OCI-LY1 (cell line): ENCODE measurements at regions not wholly inside any gene's neighbourhood (a gene's known extent, or its start where the extent isn't known, plus 50 kb on each side); places are given as distances from the start of the nearest gene placed in this dataset.
"Not testable (repeated sequence)": the region's sequence is repeated elsewhere in the genome, so short reads cannot be mapped to it uniquely, and the experiment has no call there.

Experiments
- H2AFZ ChIP-seq: fragments of 200-600 bp; sonication (generic), shearing (Covaris generic); 2 replicates; pipeline ENCODE4 v1.6.0; 2014; ENCODE audit warnings: antibody characterized with exemption, mild to moderate bottlenecking, low read length
- H3F3A ChIP-seq: fragments of 200-600 bp; sonication (generic), shearing (Covaris generic); 2 replicates; pipeline ENCODE4 v1.6.0; 2014; ENCODE audit warnings: mild to moderate bottlenecking, antibody characterized with exemption, low read length, moderate library complexity; ENCODE audit not compliant: insufficient read depth
- H3K27ac ChIP-seq: fragments of 200-600 bp; sonication (generic); 2 replicates; pipeline ENCODE4 v1.5.1; 2014; ENCODE audit warnings: low read length, mixed run types, mild to moderate bottlenecking, low read depth; ENCODE audit not compliant: poor library complexity, severe bottlenecking
- H3K27me3 ChIP-seq: fragments of 200-600 bp; sonication (generic); 2 replicates; pipeline ENCODE4 v1.6.0; 2014; ENCODE audit warnings: antibody characterized with exemption, mild to moderate bottlenecking, low read length, moderate library complexity; ENCODE audit not compliant: insufficient read depth
- H3K36me3 ChIP-seq: fragments of 200-600 bp; sonication (generic); 2 replicates; pipeline ENCODE4 v1.6.1; 2014; ENCODE audit warnings: mild to moderate bottlenecking, antibody characterized with exemption, low read length, moderate library complexity, mixed read lengths; ENCODE audit not compliant: insufficient read depth
- H3K4me1 ChIP-seq: fragments of 200-600 bp; sonication (generic); 2 replicates; pipeline ENCODE4 v1.5.1; 2014; ENCODE audit warnings: mild to moderate bottlenecking, low read length, moderate library complexity; ENCODE audit not compliant: insufficient read depth, severe bottlenecking
- H3K4me2 ChIP-seq: fragments of 200-600 bp; sonication (generic), shearing (Covaris generic); 2 replicates; pipeline ENCODE4 v1.6.1; 2014; ENCODE audit warnings: low read length
- H3K4me3 ChIP-seq: fragments of 200-600 bp; sonication (generic); 2 replicates; pipeline ENCODE4 v1.5.1; 2014; ENCODE audit warnings: low read length, low read depth, mild to moderate bottlenecking, mixed read lengths; ENCODE audit not compliant: poor library complexity, severe bottlenecking
- H3K79me2 ChIP-seq: fragments of 200-600 bp; shearing (Covaris generic); 2 replicates; pipeline ENCODE4 v1.6.1; 2016; ENCODE audit warnings: mixed run types, low read length, mixed read lengths; ENCODE audit not compliant: insufficient read depth
- H3K9ac ChIP-seq: fragments of 200-600 bp; sonication (generic), shearing (Covaris generic); 2 replicates; pipeline ENCODE4 v1.6.1; 2014; ENCODE audit warnings: mild to moderate bottlenecking, low read length, mixed read lengths
- H3K9me2 ChIP-seq: fragments of 200-600 bp; sonication (generic), shearing (Covaris generic); 2 replicates; pipeline ENCODE4 v1.6.1; 2014; ENCODE audit warnings: low read depth, mild to moderate bottlenecking, low read length, mixed read lengths
- H3K9me3 ChIP-seq: fragments of 200-600 bp; shearing (Covaris generic); 2 replicates; pipeline ENCODE4 v1.6.1; 2014; ENCODE audit warnings: low read length, mixed read lengths
- H4K20me1 ChIP-seq: fragments of 200-600 bp; sonication (generic), shearing (Covaris generic); 2 replicates; pipeline ENCODE4 v1.6.0; 2016; ENCODE audit warnings: mild to moderate bottlenecking, low read length; ENCODE audit not compliant: insufficient read depth
- EZH2 ChIP-seq: fragments of 200-600 bp; sonication (generic), shearing (Covaris generic); IDR thresholded peaks from 2 replicates; pipeline ENCODE4 v1.8.0; 2017; ENCODE audit warnings: borderline replicate concordance, mixed run types, mild to moderate bottlenecking, antibody characterized with exemption, low read length, moderate library complexity, mixed read lengths
- TF ChIP-seq, protein P1 (sequence below): fragments of 200-600 bp; sonication (generic), shearing (Covaris generic); IDR thresholded peaks from 2 replicates; pipeline ENCODE4 v1.5.1; 2017; ENCODE audit warnings: mild to moderate bottlenecking, antibody characterized with exemption, low read length, moderate library complexity, mixed read lengths

- H2AFZ ChIP-seq = no peak overlapping the region
- no peak overlapping the region for H3K4me2 ChIP-seq
- no peaks in the 10 kb centered on the region for H3K27me3 ChIP-seq
- TF ChIP-seq EZH2 = no peak
- TF ChIP-seq, protein P1, sequence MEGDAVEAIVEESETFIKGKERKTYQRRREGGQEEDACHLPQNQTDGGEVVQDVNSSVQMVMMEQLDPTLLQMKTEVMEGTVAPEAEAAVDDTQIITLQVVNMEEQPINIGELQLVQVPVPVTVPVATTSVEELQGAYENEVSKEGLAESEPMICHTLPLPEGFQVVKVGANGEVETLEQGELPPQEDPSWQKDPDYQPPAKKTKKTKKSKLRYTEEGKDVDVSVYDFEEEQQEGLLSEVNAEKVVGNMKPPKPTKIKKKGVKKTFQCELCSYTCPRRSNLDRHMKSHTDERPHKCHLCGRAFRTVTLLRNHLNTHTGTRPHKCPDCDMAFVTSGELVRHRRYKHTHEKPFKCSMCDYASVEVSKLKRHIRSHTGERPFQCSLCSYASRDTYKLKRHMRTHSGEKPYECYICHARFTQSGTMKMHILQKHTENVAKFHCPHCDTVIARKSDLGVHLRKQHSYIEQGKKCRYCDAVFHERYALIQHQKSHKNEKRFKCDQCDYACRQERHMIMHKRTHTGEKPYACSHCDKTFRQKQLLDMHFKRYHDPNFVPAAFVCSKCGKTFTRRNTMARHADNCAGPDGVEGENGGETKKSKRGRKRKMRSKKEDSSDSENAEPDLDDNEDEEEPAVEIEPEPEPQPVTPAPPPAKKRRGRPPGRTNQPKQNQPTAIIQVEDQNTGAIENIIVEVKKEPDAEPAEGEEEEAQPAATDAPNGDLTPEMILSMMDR = no peak
- H3K9ac ChIP-seq = no peak overlapping the region
- no peak overlapping the region for H3K4me3 ChIP-seq
- no peaks in the 10 kb centered on the region for H3K9me2 ChIP-seq
- no peaks in the 10 kb centered on the region for H3K36me3 ChIP-seq
- no peak overlapping the region for H3K27ac ChIP-seq
- no peaks in the 10 kb centered on the region for H3K4me1 ChIP-seq
- H3F3A ChIP-seq = no peaks in the 10 kb centered on the region
- no peaks in the 10 kb centered on the region for H3K79me2 ChIP-seq
- no peaks in the 10 kb centered on the region for H3K9me3 ChIP-seq
- no peaks in the 10 kb centered on the region for H4K20me1 ChIP-seq
These were observed 239.2 kb upstream of the GNPDA2 start for GRCh38 chr4:44965435-44966095.

- H3K9ac ChIP-seq, H2AFZ ChIP-seq, H3K27ac ChIP-seq, H3K27me3 ChIP-seq, H3K4me2 ChIP-seq, H3F3A ChIP-seq, H3K4me1 ChIP-seq, H3K9me2 ChIP-seq, H3K36me3 ChIP-seq, H3K9me3 ChIP-seq, H4K20me1 ChIP-seq, H3K79me2 ChIP-seq, H3K4me3 ChIP-seq: not testable (repeated sequence)
These were observed 237.7 kb upstream of the GNPDA2 start for GRCh38 chr4:44964086-44964485.

GRCh38 chr4:44961001-44961755 is 234.8 kb upstream of the GNPDA2 start:
- H3K36me3 ChIP-seq = no peaks in the 10 kb centered on the region
- H4K20me1 ChIP-seq = no peaks in the 10 kb centered on the region
- no peak overlapping the region for H3K4me2 ChIP-seq
- H3K9me3 ChIP-seq = no peaks in the 10 kb centered on the region
- no peaks in the 10 kb centered on the region for H3K4me1 ChIP-seq
- H2AFZ ChIP-seq = no peak overlapping the region
- H3K27me3 ChIP-seq = no peaks in the 10 kb centered on the region
- H3F3A ChIP-seq = no peaks in the 10 kb centered on the region
- H3K9me2 ChIP-seq = no peaks in the 10 kb centered on the region
- H3K4me3 ChIP-seq = no peak overlapping the region
- no peaks in the 10 kb centered on the region for H3K79me2 ChIP-seq
- no peak overlapping the region for H3K27ac ChIP-seq
- TF ChIP-seq EZH2 = no peak
- TF ChIP-seq, protein P1 = no peak
- no peak overlapping the region for H3K9ac ChIP-seq
